Memory B cell (primary cell): ENCODE measurements at regions not wholly inside any gene's neighbourhood (a gene's known extent, or its start where the extent isn't known, plus 50 kb on each side); places are given as distances from the start of the nearest gene placed in this dataset.
A peak's percentile ranks its signal among the peaks of the same experiment; 100 is the strongest.

Source experiments
- ATAC-seq: fragments of 150-1000 bp; cut with Tn5 transposase; 2 replicates; pipeline ENCODE4 v1.10.0; 2021; ENCODE audit warnings: low read depth, mild to moderate bottlenecking, moderate library complexity
- DNase-seq, 2 donors: peaks; one replicate each; pipeline ENCODE4 v3.0.0; 2022; ENCODE audit warnings: low spot score in 2 of 2
- H3K27ac Mint-ChIP-seq: one replicate; pipeline ENCODE4 v1.8.0; 2022; ENCODE audit warnings: mild to moderate bottlenecking, moderate library complexity, mixed read lengths
- H3K27me3 Mint-ChIP-seq: one replicate; pipeline ENCODE4 v1.8.0; 2022; ENCODE audit warnings: mixed read lengths
- H3K36me3 Mint-ChIP-seq: one replicate; pipeline ENCODE4 v1.8.0; 2022; ENCODE audit warnings: mild to moderate bottlenecking, mixed read lengths
- H3K4me1 Mint-ChIP-seq: one replicate; pipeline ENCODE4 v1.8.0; 2022; ENCODE audit warnings: mixed read lengths
- H3K4me3 Mint-ChIP-seq: one replicate; pipeline ENCODE4 v1.8.0; 2022; ENCODE audit warnings: mild to moderate bottlenecking, moderate library complexity, mixed read lengths
- H3K9me3 Mint-ChIP-seq: one replicate; pipeline ENCODE4 v1.8.0; 2022; ENCODE audit warnings: mixed read lengths

GRCh38 chr20:47406849-47407682 lies 50.6 kb upstream of the ZMYND8 start:
- H3K4me3 Mint-ChIP-seq = no peak overlapping the region
- DNase-seq (no peak), ATAC-seq (no peak)
- peak overlapping the region; percentile 11 for H3K27ac Mint-ChIP-seq
- no peaks in the 10 kb centered on the region for H3K27me3 Mint-ChIP-seq
- no peaks in the 10 kb centered on the region for H3K9me3 Mint-ChIP-seq
- H3K36me3 Mint-ChIP-seq = peaks cover 8% of the 10 kb centered on the region
- peaks cover 23% of the 10 kb centered on the region for H3K4me1 Mint-ChIP-seq

GRCh38 chr20:47411161-47411560 lies 54.7 kb upstream of the ZMYND8 start:
- Mint-ChIP-seq H3K4me3 (peak overlapping the region; percentile 91), H3K27ac (peak overlapping the region; percentile 100), H3K36me3 (peaks cover 6% of the 10 kb centered on the region), H3K4me1 (peaks cover 42% of the 10 kb centered on the region), H3K9me3 (no peaks in the 10 kb centered on the region), H3K27me3 (no peaks in the 10 kb centered on the region)
- DNase-seq = no peak
- ATAC-seq = no peak

GRCh38 chr20:47412083-47412482 lies 55.6 kb upstream of the ZMYND8 start:
- Mint-ChIP-seq H3K27me3 (no peaks in the 10 kb centered on the region), H3K9me3 (no peaks in the 10 kb centered on the region), H3K27ac (peak overlapping the region; percentile 100), H3K4me1 (peaks cover 48% of the 10 kb centered on the region), H3K36me3 (peaks cover 6% of the 10 kb centered on the region), H3K4me3 (peak overlapping the region; percentile 91)
- ATAC-seq (peak; percentile 23), DNase-seq (peak; percentile 44 to 52)

- Mint-ChIP-seq H3K36me3 (peaks cover 6% of the 10 kb centered on the region), H3K9me3 (no peaks in the 10 kb centered on the region), H3K27me3 (no peaks in the 10 kb centered on the region), H3K4me1 (peaks cover 56% of the 10 kb centered on the region), H3K4me3 (peak overlapping the region; percentile 24), H3K27ac (peak overlapping the region; percentile 100)
- DNase-seq (no peak), ATAC-seq (no peak)
These were observed 56.7 kb upstream of the ZMYND8 start for GRCh38 chr20:47413189-47413588.

- H3K36me3 Mint-ChIP-seq = no peaks in the 10 kb centered on the region
- DNase-seq (no peak), ATAC-seq (no peak)
- H3K27me3 Mint-ChIP-seq = no peaks in the 10 kb centered on the region
- H3K4me1 Mint-ChIP-seq = peaks cover 54% of the 10 kb centered on the region
- H3K4me3 Mint-ChIP-seq = no peak overlapping the region
- H3K9me3 Mint-ChIP-seq = no peaks in the 10 kb centered on the region
- H3K27ac Mint-ChIP-seq = peak overlapping the region; percentile 100
These were observed 61.0 kb upstream of the ZMYND8 start for GRCh38 chr20:47417245-47418068.

GRCh38 chr20:47418069-47418757 lies 61.7 kb upstream of the ZMYND8 start:
- no peak overlapping the region for H3K4me3 Mint-ChIP-seq
- peak overlapping the region; percentile 100 for H3K27ac Mint-ChIP-seq
- peaks cover 53% of the 10 kb centered on the region for H3K4me1 Mint-ChIP-seq
- H3K27me3 Mint-ChIP-seq = no peaks in the 10 kb centered on the region
- H3K9me3 Mint-ChIP-seq = no peaks in the 10 kb centered on the region
- no peak for ATAC-seq
- H3K36me3 Mint-ChIP-seq = no peaks in the 10 kb centered on the region
- no peak for DNase-seq

- Mint-ChIP-seq H3K4me3 (peak overlapping the region; percentile 25), H3K36me3 (no peaks in the 10 kb centered on the region), H3K27me3 (no peaks in the 10 kb centered on the region), H3K27ac (peak overlapping the region; percentile 82), H3K4me1 (peaks cover 47% of the 10 kb centered on the region), H3K9me3 (no peaks in the 10 kb centered on the region)
- no peak for DNase-seq
- no peak for ATAC-seq
These were observed 63.5 kb upstream of the ZMYND8 start for GRCh38 chr20:47419953-47420514.

- Mint-ChIP-seq H3K36me3 (no peaks in the 10 kb centered on the region), H3K27ac (no peak overlapping the region), H3K4me1 (peaks cover 38% of the 10 kb centered on the region), H3K27me3 (no peaks in the 10 kb centered on the region), H3K4me3 (no peak overlapping the region), H3K9me3 (no peaks in the 10 kb centered on the region)
- ATAC-seq = no peak
- DNase-seq = no peak
These were observed 64.6 kb upstream of the ZMYND8 start for GRCh38 chr20:47421076-47421475.

GRCh38 chr20:47423586-47423985 lies 67.1 kb upstream of the ZMYND8 start:
- no peak overlapping the region for H3K4me3 Mint-ChIP-seq
- H3K27ac Mint-ChIP-seq = peak overlapping the region; percentile 24
- H3K27me3 Mint-ChIP-seq = no peaks in the 10 kb centered on the region
- ATAC-seq (no peak), DNase-seq (no peak)
- peaks cover 2% of the 10 kb centered on the region for H3K9me3 Mint-ChIP-seq
- H3K4me1 Mint-ChIP-seq = peaks cover 18% of the 10 kb centered on the region
- H3K36me3 Mint-ChIP-seq = peaks cover 5% of the 10 kb centered on the region

- peaks cover 11% of the 10 kb centered on the region for H3K4me1 Mint-ChIP-seq
- DNase-seq (no peak), ATAC-seq (no peak)
- no peak overlapping the region for H3K27ac Mint-ChIP-seq
- no peak overlapping the region for H3K4me3 Mint-ChIP-seq
- H3K36me3 Mint-ChIP-seq = peaks cover 5% of the 10 kb centered on the region
- H3K9me3 Mint-ChIP-seq = peaks cover 2% of the 10 kb centered on the region
- no peaks in the 10 kb centered on the region for H3K27me3 Mint-ChIP-seq
These were observed 70.6 kb upstream of the ZMYND8 start for GRCh38 chr20:47427067-47427466.

GRCh38 chr20:47427746-47428145 lies 71.2 kb upstream of the ZMYND8 start:
- Mint-ChIP-seq H3K4me3 (no peak overlapping the region), H3K4me1 (peaks cover 9% of the 10 kb centered on the region), H3K27me3 (no peaks in the 10 kb centered on the region), H3K36me3 (peaks cover 5% of the 10 kb centered on the region), H3K27ac (no peak overlapping the region), H3K9me3 (peaks cover 2% of the 10 kb centered on the region)
- DNase-seq = no peak
- no peak for ATAC-seq

GRCh38 chr20:47428164-47428563 lies 71.7 kb upstream of the ZMYND8 start:
- no peak overlapping the region for H3K27ac Mint-ChIP-seq
- peaks cover 5% of the 10 kb centered on the region for H3K36me3 Mint-ChIP-seq
- H3K9me3 Mint-ChIP-seq = peaks cover 2% of the 10 kb centered on the region
- ATAC-seq (no peak), DNase-seq (no peak)
- no peaks in the 10 kb centered on the region for H3K27me3 Mint-ChIP-seq
- H3K4me3 Mint-ChIP-seq = no peak overlapping the region
- peaks cover 9% of the 10 kb centered on the region for H3K4me1 Mint-ChIP-seq

- no peak overlapping the region for H3K27ac Mint-ChIP-seq
- ATAC-seq = no peak
- DNase-seq = no peak
- peaks cover 5% of the 10 kb centered on the region for H3K36me3 Mint-ChIP-seq
- peaks cover 2% of the 10 kb centered on the region for H3K9me3 Mint-ChIP-seq
- H3K4me1 Mint-ChIP-seq = peaks cover 12% of the 10 kb centered on the region
- no peaks in the 10 kb centered on the region for H3K27me3 Mint-ChIP-seq
- H3K4me3 Mint-ChIP-seq = no peak overlapping the region
These were observed 72.4 kb upstream of the ZMYND8 start for GRCh38 chr20:47428851-47429336.
